ENCODE measurements at regions not wholly inside any gene's neighbourhood (a gene's known extent, or its start where the extent isn't known, plus 50 kb on each side); places are given as distances from the start of the nearest gene placed in this dataset.

GRCh38 chr6:53413326-53413725 lies 64.6 kb upstream of the ELOVL5 start:
- no peak for DNase-seq (ENCODE audit: low read depth in 2 of 2)

- DNase-seq (ENCODE audit: low read depth in 2 of 2) = no peak
Observed at GRCh38 chr6:53412751-53413150, 64.0 kb upstream of the ELOVL5 start.

GRCh38 chr6:53412021-53412715 lies 63.4 kb upstream of the ELOVL5 start:
- DNase-seq (ENCODE audit: low read depth in 2 of 2) = no peak

GRCh38 chr6:53411451-53411850 lies 62.7 kb upstream of the ELOVL5 start:
- DNase-seq (ENCODE audit: low read depth in 2 of 2) = no peak

GRCh38 chr6:53410508-53411258 lies 61.9 kb upstream of the ELOVL5 start:
- DNase-seq (ENCODE audit: low read depth in 2 of 2) = peak; percentile 24 to 32

- DNase-seq (ENCODE audit: low read depth in 2 of 2) = no peak
Observed at GRCh38 chr6:53408826-53409225, 60.1 kb upstream of the ELOVL5 start.

GRCh38 chr6:53399027-53399344 lies 50.2 kb upstream of the ELOVL5 start:
- DNase-seq (ENCODE audit: low read depth in 2 of 2) = no peak

- no peak for DNase-seq (ENCODE audit: low read depth in 2 of 2)
Observed at GRCh38 chr6:53398247-53399026, 49.7 kb upstream of the ELOVL5 start.

Data from stimulated activated CD4-positive, alpha-beta T cell treated with anti-CD3 and anti-CD28 coated beads, Interleukin-4, amount 100 ng/mL, for 48 hours (primary cell).